Neural progenitor cell (in vitro differentiated cells): ENCODE measurements at regions not wholly inside any gene's neighbourhood (a gene's known extent, or its start where the extent isn't known, plus 50 kb on each side); places are given as distances from the start of the nearest gene placed in this dataset.

Experiments used
- DNase-seq: peaks from one replicate; pipeline ENCODE4 v3.0.0-alpha.2; 2016; ENCODE audit warnings: low spot score
- H2AFZ ChIP-seq: fragments of 200-600 bp; sonication (generic); replicated peaks from 2 replicates; pipeline ENCODE4 v1.6.1; 2016; ENCODE audit warnings: antibody characterized with exemption
- H3F3A ChIP-seq: fragments of 200-600 bp; sonication (generic); 2 replicates; pipeline ENCODE4 v1.6.1; 2016; ENCODE audit warnings: antibody characterized with exemption, low read depth
- H3K27ac ChIP-seq: fragments of 200-600 bp; sonication (generic); 2 replicates; pipeline ENCODE4 v1.5.1; 2016; ENCODE audit warnings: mild to moderate bottlenecking
- H3K27me3 ChIP-seq: fragments of 200-600 bp; sonication (generic); 2 replicates; pipeline ENCODE4 v1.6.1; 2016; ENCODE audit warnings: mild to moderate bottlenecking, moderate library complexity
- H3K36me3 ChIP-seq: fragments of 200-600 bp; sonication (generic); 2 replicates; pipeline ENCODE4 v1.5.1; 2016
- H3K4me1 ChIP-seq: fragments of 200-600 bp; sonication (generic); 2 replicates; pipeline ENCODE4 v1.6.1; 2016; ENCODE audit warnings: mixed run types
- H3K4me2 ChIP-seq: fragments of 200-600 bp; sonication (generic); 2 replicates; pipeline ENCODE4 v1.6.1; 2016
- H3K4me3 ChIP-seq: fragments of 200-600 bp; sonication (generic); 2 replicates; pipeline ENCODE4 v1.5.1; 2016
- H3K79me2 ChIP-seq: fragments of 200-600 bp; sonication (generic); 2 replicates; pipeline ENCODE4 v1.6.1; 2016; ENCODE audit warnings: low read depth
- H3K9ac ChIP-seq: fragments of 200-600 bp; sonication (generic); 2 replicates; pipeline ENCODE4 v1.6.1; 2016
- H3K9me3 ChIP-seq: fragments of 200-600 bp; sonication (generic); 2 replicates; pipeline ENCODE4 v1.5.1; 2016; ENCODE audit warnings: low read depth
- H4K20me1 ChIP-seq: fragments of 200-600 bp; sonication (generic); 2 replicates; pipeline ENCODE4 v1.6.1; 2016; ENCODE audit warnings: low read depth
- H3K27ac Mint-ChIP-seq: 3 replicates; pipeline ENCODE4 v1.8.0; 2021; ENCODE audit warnings: mixed read lengths
- H3K27me3 Mint-ChIP-seq: 2 replicates; pipeline ENCODE4 v1.8.0; 2022; ENCODE audit warnings: low read depth, mild to moderate bottlenecking, inconsistent platforms, moderate library complexity, mixed read lengths; ENCODE audit not compliant: insufficient read depth
- H3K36me3 Mint-ChIP-seq: 3 replicates; pipeline ENCODE4 v1.8.0; 2021; ENCODE audit warnings: mixed read lengths
- H3K4me1 Mint-ChIP-seq: 3 replicates; pipeline ENCODE4 v1.8.0; 2021; ENCODE audit warnings: mixed read lengths
- H3K4me3 Mint-ChIP-seq: 3 replicates; pipeline ENCODE4 v1.8.0; 2021; ENCODE audit warnings: mild to moderate bottlenecking, moderate library complexity, mixed read lengths
- H3K9me3 Mint-ChIP-seq: 3 replicates; pipeline ENCODE4 v1.8.0; 2020; ENCODE audit warnings: mixed read lengths
- EZH2 ChIP-seq: fragments of 200-600 bp; sonication (generic); IDR thresholded peaks from 2 replicates; pipeline ENCODE4 v1.6.1; 2017; ENCODE audit warnings: antibody characterized with exemption, mild to moderate bottlenecking, moderate library complexity
- EZH2phosphoT487 ChIP-seq: fragments of 200-600 bp; sonication (generic); IDR thresholded peaks from 2 replicates; pipeline ENCODE4 v1.6.1; 2017; ENCODE audit warnings: antibody characterized with exemption
- TF ChIP-seq, protein P1 (sequence below): fragments of 200-600 bp; sonication (generic); IDR thresholded peaks from 2 replicates; pipeline ENCODE4 v1.5.1; 2017; ENCODE audit warnings: antibody characterized with exemption, mild to moderate bottlenecking

GRCh38 chr2:175815537-175815936 lies 186.5 kb downstream of the LNPK start:
- Histone ChIP-seq H3K9me3 (peaks cover 8% of the 10 kb centered on the region), H3K9ac (no peak overlapping the region), H3K27ac (no peak overlapping the region), H3K79me2 (no peaks in the 10 kb centered on the region), H3F3A (no peaks in the 10 kb centered on the region), H2AFZ (no peak overlapping the region), H4K20me1 (no peaks in the 10 kb centered on the region), H3K4me2 (no peak overlapping the region), H3K27me3 (no peaks in the 10 kb centered on the region), H3K4me1 (no peaks in the 10 kb centered on the region), H3K36me3 (no peaks in the 10 kb centered on the region), H3K4me3 (no peak overlapping the region)
- DNase-seq: no peak
- H3K36me3 Mint-ChIP-seq: peaks cover 3% of the 10 kb centered on the region
- no peaks in the 10 kb centered on the region for H3K4me1 Mint-ChIP-seq
- TF ChIP-seq, protein P1, sequence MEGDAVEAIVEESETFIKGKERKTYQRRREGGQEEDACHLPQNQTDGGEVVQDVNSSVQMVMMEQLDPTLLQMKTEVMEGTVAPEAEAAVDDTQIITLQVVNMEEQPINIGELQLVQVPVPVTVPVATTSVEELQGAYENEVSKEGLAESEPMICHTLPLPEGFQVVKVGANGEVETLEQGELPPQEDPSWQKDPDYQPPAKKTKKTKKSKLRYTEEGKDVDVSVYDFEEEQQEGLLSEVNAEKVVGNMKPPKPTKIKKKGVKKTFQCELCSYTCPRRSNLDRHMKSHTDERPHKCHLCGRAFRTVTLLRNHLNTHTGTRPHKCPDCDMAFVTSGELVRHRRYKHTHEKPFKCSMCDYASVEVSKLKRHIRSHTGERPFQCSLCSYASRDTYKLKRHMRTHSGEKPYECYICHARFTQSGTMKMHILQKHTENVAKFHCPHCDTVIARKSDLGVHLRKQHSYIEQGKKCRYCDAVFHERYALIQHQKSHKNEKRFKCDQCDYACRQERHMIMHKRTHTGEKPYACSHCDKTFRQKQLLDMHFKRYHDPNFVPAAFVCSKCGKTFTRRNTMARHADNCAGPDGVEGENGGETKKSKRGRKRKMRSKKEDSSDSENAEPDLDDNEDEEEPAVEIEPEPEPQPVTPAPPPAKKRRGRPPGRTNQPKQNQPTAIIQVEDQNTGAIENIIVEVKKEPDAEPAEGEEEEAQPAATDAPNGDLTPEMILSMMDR: no peak
- TF ChIP-seq EZH2 (no peak), EZH2phosphoT487 (no peak)
- no peak overlapping the region for H3K27ac Mint-ChIP-seq
- no peak overlapping the region for H3K4me3 Mint-ChIP-seq
- H3K27me3 Mint-ChIP-seq: no peaks in the 10 kb centered on the region
- H3K9me3 Mint-ChIP-seq: peaks cover 21% of the 10 kb centered on the region

- H3K36me3 ChIP-seq: no peaks in the 10 kb centered on the region
- no peak overlapping the region for H3K27ac Mint-ChIP-seq
- H3K4me1 Mint-ChIP-seq: peaks cover 3% of the 10 kb centered on the region
- no peaks in the 10 kb centered on the region for H3F3A ChIP-seq
- no peak overlapping the region for H3K4me3 Mint-ChIP-seq
- H3K9me3 ChIP-seq: peaks cover 8% of the 10 kb centered on the region
- no peaks in the 10 kb centered on the region for H3K79me2 ChIP-seq
- no peaks in the 10 kb centered on the region for H4K20me1 ChIP-seq
- H3K9me3 Mint-ChIP-seq: peaks cover 19% of the 10 kb centered on the region
- no peak overlapping the region for H2AFZ ChIP-seq
- H3K27me3 ChIP-seq: no peaks in the 10 kb centered on the region
- H3K4me3 ChIP-seq: no peak overlapping the region
- H3K4me2 ChIP-seq: no peak overlapping the region
- no peaks in the 10 kb centered on the region for H3K4me1 ChIP-seq
- H3K27ac ChIP-seq: no peak overlapping the region
- no peak for DNase-seq
- no peak overlapping the region for H3K9ac ChIP-seq
- peaks cover 3% of the 10 kb centered on the region for H3K36me3 Mint-ChIP-seq
- no peaks in the 10 kb centered on the region for H3K27me3 Mint-ChIP-seq
- TF ChIP-seq EZH2: no peak
These were observed 190.1 kb downstream of the LNPK start for GRCh38 chr2:175811971-175812370.

GRCh38 chr2:175808858-175809257 lies 193.2 kb downstream of the LNPK start:
- Histone ChIP-seq H3K4me3 (no peak overlapping the region), H3K79me2 (no peaks in the 10 kb centered on the region), H3K27ac (no peak overlapping the region), H3K27me3 (no peaks in the 10 kb centered on the region), H3F3A (no peaks in the 10 kb centered on the region), H3K4me1 (peaks cover 10% of the 10 kb centered on the region), H3K36me3 (no peaks in the 10 kb centered on the region), H3K9ac (no peak overlapping the region), H3K4me2 (no peak overlapping the region), H4K20me1 (no peaks in the 10 kb centered on the region), H2AFZ (no peak overlapping the region), H3K9me3 (no peaks in the 10 kb centered on the region)
- no peak for DNase-seq
- Mint-ChIP-seq H3K9me3 (no peaks in the 10 kb centered on the region), H3K27me3 (no peaks in the 10 kb centered on the region), H3K4me1 (peaks cover 12% of the 10 kb centered on the region), H3K27ac (no peak overlapping the region), H3K36me3 (no peaks in the 10 kb centered on the region), H3K4me3 (no peak overlapping the region)
- TF ChIP-seq, protein P1: no peak
- no peak for TF ChIP-seq EZH2phosphoT487
- TF ChIP-seq EZH2: no peak

DNA sequence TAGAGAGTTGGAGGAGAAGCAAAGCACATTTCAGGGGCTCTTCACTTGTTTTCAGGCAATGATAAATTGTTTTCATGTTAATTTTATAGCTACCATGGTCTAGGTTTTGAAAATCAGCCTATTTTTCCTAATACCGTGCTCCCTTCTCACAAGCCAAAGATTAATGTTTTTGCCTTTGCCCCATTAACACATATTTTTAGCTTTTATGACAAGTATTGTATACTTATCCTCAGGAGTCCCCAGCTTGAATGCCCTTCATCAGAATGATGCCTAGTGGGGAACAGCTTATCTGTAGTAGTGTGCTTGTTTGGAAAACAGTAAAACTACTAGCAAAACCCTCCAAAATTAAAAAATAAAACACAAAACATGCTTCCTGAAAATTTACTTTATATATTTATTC lies 194.0 kb downstream of the LNPK start:
- H3K27me3 Mint-ChIP-seq: no peaks in the 10 kb centered on the region
- no peaks in the 10 kb centered on the region for H3K9me3 Mint-ChIP-seq
- no peaks in the 10 kb centered on the region for H4K20me1 ChIP-seq
- H3K9ac ChIP-seq: no peak overlapping the region
- no peaks in the 10 kb centered on the region for H3K27me3 ChIP-seq
- H3K4me1 ChIP-seq: peaks cover 11% of the 10 kb centered on the region
- no peaks in the 10 kb centered on the region for H3K36me3 ChIP-seq
- DNase-seq: no peak
- no peak overlapping the region for H3K27ac Mint-ChIP-seq
- H3K4me3 ChIP-seq: no peak overlapping the region
- H3K9me3 ChIP-seq: no peaks in the 10 kb centered on the region
- no peaks in the 10 kb centered on the region for H3K79me2 ChIP-seq
- H3K4me1 Mint-ChIP-seq: peaks cover 12% of the 10 kb centered on the region
- TF ChIP-seq, protein P1: no peak
- TF ChIP-seq EZH2: no peak
- no peak for TF ChIP-seq EZH2phosphoT487
- no peaks in the 10 kb centered on the region for H3F3A ChIP-seq
- no peak overlapping the region for H3K4me3 Mint-ChIP-seq
- H3K27ac ChIP-seq: no peak overlapping the region
- no peaks in the 10 kb centered on the region for H3K36me3 Mint-ChIP-seq
- no peak overlapping the region for H2AFZ ChIP-seq
- no peak overlapping the region for H3K4me2 ChIP-seq
